ENCODE measurements at regions not wholly inside any gene's neighbourhood (a gene's known extent, or its start where the extent isn't known, plus 50 kb on each side); places are given as distances from the start of the nearest gene placed in this dataset.

DNA sequence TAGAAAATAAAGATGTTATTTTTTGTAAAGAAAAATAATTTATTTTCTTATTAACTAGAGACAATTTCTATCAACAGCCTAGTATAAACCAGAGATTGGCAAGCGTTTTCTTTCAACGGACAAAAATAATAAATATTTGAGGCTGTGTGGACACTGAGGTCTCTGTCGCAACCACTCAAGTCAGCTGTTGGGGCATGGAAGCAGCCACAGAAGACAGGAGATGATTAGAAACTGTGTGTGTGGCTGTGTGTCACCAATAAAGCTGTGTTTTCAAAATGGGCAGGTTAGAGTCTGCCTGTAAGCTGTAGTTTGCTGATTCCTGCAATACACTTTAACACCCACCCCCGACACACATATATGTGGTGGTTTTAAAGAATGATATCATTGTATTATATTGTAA lies 200.6 kb upstream of the HMCN1 start:
- dilution Hi-C loops (cut with MboI; ENCODE audit: extremely low pct_ligation_motif_present, low sequenced_read_pairs), result no loop called here

More for the DNA sequence above, 200.6 kb upstream of the HMCN1 start:
- Histone ChIP-seq H3K4me1 (ENCODE audit: control insufficient read depth, extremely low read depth, insufficient read depth, low read length) (peaks cover 3% of the 10 kb centered on the region), H3K27ac (ENCODE audit: insufficient read depth, low read depth, low read length) (no peak overlapping the region), H2AFZ (ENCODE audit: low read depth, low read length) (no peak overlapping the region), H3K27me3 (ENCODE audit: control insufficient read depth in 2 of 2, insufficient read depth in 2 of 2, low read length in 2 of 2) (no peaks in the 10 kb centered on the region), H3K9me1 (replicated peaks; ENCODE audit: control insufficient read depth, extremely low read depth, insufficient read depth, low read length) (no peaks in the 10 kb centered on the region), H3K4me2 (ENCODE audit: insufficient read depth, low read length) (no peak overlapping the region), H3K4me3 (replicated peaks in 1 of 3; ENCODE audit: insufficient read depth in 1 of 3, low read depth in 1 of 3, low read length in 3 of 3) (no peak overlapping the region), H3K79me2 (ENCODE audit: control insufficient read depth, insufficient read depth, low read length) (no peaks in the 10 kb centered on the region), H4K20me1 (replicated peaks; ENCODE audit: control insufficient read depth, extremely low read depth, insufficient read depth, low read length) (no peaks in the 10 kb centered on the region), H3K36me3 (ENCODE audit: control insufficient read depth in 2 of 2, extremely low read depth in 1 of 2, insufficient read depth in 2 of 2, low read length in 2 of 2) (no peaks in the 10 kb centered on the region), H3K9me3 (replicated peaks; ENCODE audit: control insufficient read depth, insufficient read depth, low read length) (no peaks in the 10 kb centered on the region), H3K9ac (replicated peaks; ENCODE audit: extremely low read depth, insufficient read depth, low read length) (no peak overlapping the region)
- no peak for DNase-seq (ENCODE audit: low read depth, low spot score)
- ChIA-PET POLR2A (no interaction called here), CTCF (interaction anchor here (1.3 kb wide), 1 partner anchor 147 kb away, joined by 4 read pairs; no protein-coding TSS in a partner anchor)
- intact Hi-C loops (cut with micrococcal nuclease), result no loop called here
- no peak for FAIRE-seq
- no TSS peak for BruUV-seq (replicated peaks)
- TF ChIP-seq POLR2A (IDR thresholded peaks at IDR 0.05; ENCODE audit: low read depth, low read length) (no peak), POLR2AphosphoS5 (IDR thresholded peaks at IDR 0.05; ENCODE audit: insufficient read depth, low read depth, low read length) (no peak), CTCF (IDR thresholded peaks at IDR 0.05; ENCODE audit: extremely low read depth in 1 of 2, insufficient read depth in 1 of 2, low read depth in 1 of 2, low read length in 2 of 2) (no peak), MAX (IDR thresholded peaks at IDR 0.05; ENCODE audit: insufficient read depth, insufficient read length) (no peak), JUN (IDR thresholded peaks at IDR 0.05; ENCODE audit: borderline replicate concordance, insufficient read depth, insufficient read length, low read depth) (no peak), FOS (IDR thresholded peaks at IDR 0.05; ENCODE audit: borderline replicate concordance, insufficient read depth, low read length) (no peak), MYC (IDR thresholded peaks at IDR 0.05; ENCODE audit: low read depth, low read length) (no peak)

Measured in endothelial cell of umbilical vein (primary cell).